ENCODE measurements at regions not wholly inside any gene's neighbourhood (a gene's known extent, or its start where the extent isn't known, plus 50 kb on each side); places are given as distances from the start of the nearest gene placed in this dataset.

DNA sequence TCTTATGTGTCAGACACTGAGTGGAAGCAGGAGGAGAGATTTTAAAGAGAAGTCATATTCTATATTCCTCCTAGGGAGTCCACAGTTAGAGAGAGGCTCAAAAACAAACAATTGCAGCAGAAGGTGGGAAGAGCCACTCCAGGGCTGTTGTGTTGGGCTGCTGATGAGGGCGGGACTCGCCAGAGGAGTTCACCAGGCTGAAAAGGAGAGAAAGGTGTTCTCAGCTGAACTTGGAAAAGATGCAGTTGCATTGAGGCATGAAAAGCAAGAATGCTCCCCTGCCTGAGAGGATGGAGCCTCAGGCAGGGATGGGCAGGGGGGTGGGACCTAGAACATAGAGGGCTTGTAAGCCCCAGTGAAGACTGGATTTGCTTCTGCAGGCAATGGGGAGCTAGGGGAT, 324.2 kb downstream of the CXCL12 start:
- H3K36me3 ChIP-seq, result no peaks in the 10 kb centered on the region
- intact Hi-C loops (cut with DNase I), result no loop called here
- ATAC-seq, result no peak
- H3K4me1 ChIP-seq, result no peaks in the 10 kb centered on the region
- no peaks in the 10 kb centered on the region for H3K27me3 ChIP-seq
- TF ChIP-seq, protein P1, sequence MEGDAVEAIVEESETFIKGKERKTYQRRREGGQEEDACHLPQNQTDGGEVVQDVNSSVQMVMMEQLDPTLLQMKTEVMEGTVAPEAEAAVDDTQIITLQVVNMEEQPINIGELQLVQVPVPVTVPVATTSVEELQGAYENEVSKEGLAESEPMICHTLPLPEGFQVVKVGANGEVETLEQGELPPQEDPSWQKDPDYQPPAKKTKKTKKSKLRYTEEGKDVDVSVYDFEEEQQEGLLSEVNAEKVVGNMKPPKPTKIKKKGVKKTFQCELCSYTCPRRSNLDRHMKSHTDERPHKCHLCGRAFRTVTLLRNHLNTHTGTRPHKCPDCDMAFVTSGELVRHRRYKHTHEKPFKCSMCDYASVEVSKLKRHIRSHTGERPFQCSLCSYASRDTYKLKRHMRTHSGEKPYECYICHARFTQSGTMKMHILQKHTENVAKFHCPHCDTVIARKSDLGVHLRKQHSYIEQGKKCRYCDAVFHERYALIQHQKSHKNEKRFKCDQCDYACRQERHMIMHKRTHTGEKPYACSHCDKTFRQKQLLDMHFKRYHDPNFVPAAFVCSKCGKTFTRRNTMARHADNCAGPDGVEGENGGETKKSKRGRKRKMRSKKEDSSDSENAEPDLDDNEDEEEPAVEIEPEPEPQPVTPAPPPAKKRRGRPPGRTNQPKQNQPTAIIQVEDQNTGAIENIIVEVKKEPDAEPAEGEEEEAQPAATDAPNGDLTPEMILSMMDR (IDR thresholded peaks at IDR 0.05), result no peak
- H3K4me3 ChIP-seq, result no peak overlapping the region
- H3K27ac ChIP-seq, result no peak overlapping the region
- no peaks in the 10 kb centered on the region for H3K9me3 ChIP-seq
- no peak for DNase-seq

DNA sequence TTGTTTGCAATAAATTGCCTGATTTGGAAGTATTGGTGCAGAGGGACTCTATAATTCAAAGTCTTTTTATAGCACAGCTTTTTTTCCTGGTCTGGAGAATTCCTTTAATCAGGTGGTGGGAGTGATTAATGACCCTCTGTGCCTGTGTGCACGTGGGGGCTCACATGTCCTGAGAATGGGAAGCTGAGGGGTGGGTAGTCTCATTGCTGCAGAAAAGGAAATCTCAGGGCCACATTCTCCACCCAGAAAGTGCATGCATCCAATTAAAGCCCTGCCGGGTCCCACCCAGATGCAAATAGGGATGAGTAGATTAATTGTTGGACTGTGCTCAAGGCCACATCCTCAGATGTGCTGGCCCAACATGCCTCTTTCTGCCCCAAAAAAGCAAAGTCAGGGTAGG, 324.7 kb downstream of the CXCL12 start:
- Histone ChIP-seq H3K4me1 (no peaks in the 10 kb centered on the region), H3K27ac (no peak overlapping the region)
- intact Hi-C loops (cut with DNase I), result no loop called here

DNA sequence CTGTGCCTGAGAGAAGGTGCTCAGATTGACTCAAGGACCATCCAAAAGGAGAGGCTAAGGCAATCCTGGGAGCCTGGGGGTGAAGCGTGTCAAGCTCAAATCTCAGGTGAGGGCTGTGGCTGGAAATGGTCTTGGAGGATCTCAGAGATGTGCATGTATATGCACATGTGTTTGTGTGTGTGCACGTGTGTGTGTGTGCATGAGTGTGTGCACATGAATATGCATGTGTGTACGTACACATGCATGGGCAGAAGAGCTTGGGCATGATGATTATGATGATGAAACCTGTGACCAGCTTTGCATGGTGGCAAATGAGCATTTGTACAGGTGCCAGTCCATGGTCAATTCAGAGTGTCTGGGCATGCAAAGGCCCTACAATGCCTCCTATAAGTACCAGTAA, 326.6 kb downstream of the CXCL12 start:
- intact Hi-C loops (cut with DNase I), result no loop called here
- no peak for DNase-seq
- no peaks in the 10 kb centered on the region for H3K4me1 ChIP-seq
- no peaks in the 10 kb centered on the region for H3K36me3 ChIP-seq
- no peaks in the 10 kb centered on the region for H3K27me3 ChIP-seq
- H3K9me3 ChIP-seq, result no peaks in the 10 kb centered on the region
- no peak overlapping the region for H3K27ac ChIP-seq
- no peak overlapping the region for H3K4me3 ChIP-seq
- ATAC-seq, result no peak
- TF ChIP-seq, protein P1 (IDR thresholded peaks at IDR 0.05), result no peak

More for the DNA sequence above, 324.7 kb downstream of the CXCL12 start:
- TF ChIP-seq, protein P1 (IDR thresholded peaks at IDR 0.05), result no peak
- DNase-seq (no peak), ATAC-seq (no peak)
- no peaks in the 10 kb centered on the region for H3K36me3 ChIP-seq
- no peak overlapping the region for H3K4me3 ChIP-seq
- H3K9me3 ChIP-seq, result no peaks in the 10 kb centered on the region
- H3K27me3 ChIP-seq, result no peaks in the 10 kb centered on the region

DNA sequence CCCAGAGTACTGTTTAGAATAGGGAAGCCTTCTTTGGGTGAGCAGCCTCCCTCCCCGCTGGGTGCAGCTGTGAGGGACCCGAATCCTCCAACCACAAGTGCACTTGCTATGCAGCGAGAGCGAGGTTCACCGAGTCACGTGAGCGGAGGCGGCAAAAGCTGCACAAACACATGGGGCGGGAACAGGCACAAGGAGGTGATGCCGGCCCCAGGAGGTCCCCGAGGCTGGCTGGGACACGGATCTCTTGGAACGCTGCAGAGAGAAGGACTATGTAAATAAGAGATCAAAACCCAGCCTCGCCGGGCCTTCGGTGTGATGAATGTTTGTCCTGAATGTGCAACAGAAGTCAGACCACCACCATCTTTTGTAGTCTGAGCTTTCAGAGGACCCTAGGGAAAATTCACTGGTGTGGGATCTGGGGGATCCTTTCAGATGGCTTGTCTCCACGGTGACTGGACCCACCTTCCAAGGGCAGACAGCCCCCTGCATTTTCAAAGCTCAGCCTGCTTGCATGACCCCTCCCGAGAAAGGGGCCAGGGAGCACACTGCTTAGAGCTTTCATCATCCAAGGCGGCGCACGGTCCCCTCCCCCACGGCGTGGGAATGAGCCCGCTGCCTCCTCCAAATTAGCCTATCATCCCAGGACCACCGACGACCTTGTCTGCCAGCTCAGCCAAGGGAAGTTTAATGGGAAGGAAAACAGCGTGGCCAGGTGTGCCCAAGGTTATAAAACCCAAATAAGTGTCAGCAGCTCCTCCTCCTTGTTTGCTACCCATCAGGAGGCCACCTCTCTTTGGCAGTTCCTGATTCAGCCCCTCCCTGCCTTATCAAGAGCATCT, 327.7 kb downstream of the CXCL12 start:
- Histone ChIP-seq H3K4me1 (no peaks in the 10 kb centered on the region), H3K27me3 (no peaks in the 10 kb centered on the region), H3K27ac (no peak overlapping the region), H3K36me3 (no peaks in the 10 kb centered on the region), H3K4me3 (no peak overlapping the region), H3K9me3 (no peaks in the 10 kb centered on the region)
- DNase-seq (no peak), ATAC-seq (no peak)
- TF ChIP-seq, protein P1 (IDR thresholded peaks at IDR 0.05), result no peak
- intact Hi-C loops (cut with DNase I), result no loop called here

DNA sequence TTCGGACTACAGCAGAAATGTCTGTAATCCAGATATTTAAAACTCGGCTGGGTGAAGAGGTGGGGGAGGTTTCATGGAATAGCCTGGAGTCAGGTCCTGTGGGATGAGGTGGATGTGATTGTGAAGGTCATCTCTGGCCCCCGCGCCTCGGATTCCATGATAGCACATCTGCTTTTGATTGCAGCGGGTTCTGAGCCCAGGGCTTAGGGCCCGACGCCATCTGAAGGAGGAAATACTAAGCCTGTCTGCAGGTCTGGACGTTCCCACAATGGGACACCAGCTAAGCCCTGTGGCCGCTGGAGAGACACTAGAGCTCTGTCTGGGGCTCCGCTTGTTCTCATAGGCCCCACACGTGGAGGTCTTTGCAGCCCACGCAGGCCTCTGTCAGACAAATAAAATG, 328.7 kb downstream of the CXCL12 start:
- no peak overlapping the region for H3K4me3 ChIP-seq
- no peaks in the 10 kb centered on the region for H3K27me3 ChIP-seq
- H3K27ac ChIP-seq, result no peak overlapping the region
- intact Hi-C loops (cut with DNase I), result no loop called here
- no peaks in the 10 kb centered on the region for H3K36me3 ChIP-seq
- TF ChIP-seq, protein P1 (IDR thresholded peaks at IDR 0.05), result no peak
- H3K4me1 ChIP-seq, result no peaks in the 10 kb centered on the region
- no peaks in the 10 kb centered on the region for H3K9me3 ChIP-seq
- ATAC-seq (no peak), DNase-seq (no peak)
